Fibroblast of pulmonary artery (primary cell): ENCODE measurements at regions not wholly inside any gene's neighbourhood (a gene's known extent, or its start where the extent isn't known, plus 50 kb on each side); places are given as distances from the start of the nearest gene placed in this dataset.
A peak's percentile ranks its signal among the peaks of the same experiment; 100 is the strongest.

Experiments used
- DNase-seq: peaks from one replicate; pipeline ENCODE4 v3.0.0-alpha.2; 2010; ENCODE audit warnings: low read depth
- H3K4me3 ChIP-seq: replicated peaks from 2 replicates; pipeline ENCODE4 v1.5.1; 2011; ENCODE audit warnings: low read depth, mild to moderate bottlenecking, control low read depth, low read length, moderate library complexity
- CTCF ChIP-seq: IDR thresholded peaks from 2 replicates; pipeline ENCODE4 v1.5.1; 2011; ENCODE audit warnings: mild to moderate bottlenecking, control low read depth, low read length, inconsistent platforms; ENCODE audit errors: missing control alignments

GRCh38 chr1:43058545-43059360, 100.1 kb upstream of the SLC2A1 start:
- no peak for TF ChIP-seq CTCF
- no peak overlapping the region for H3K4me3 ChIP-seq
- DNase-seq: peak; percentile 56

- H3K4me3 ChIP-seq: no peak overlapping the region
- DNase-seq: no peak
- TF ChIP-seq CTCF: no peak
Observed at GRCh38 chr1:43058056-43058455, 99.4 kb upstream of the SLC2A1 start.

GRCh38 chr1:43057567-43057966, 98.9 kb upstream of the SLC2A1 start:
- DNase-seq: no peak
- no peak for TF ChIP-seq CTCF
- no peak overlapping the region for H3K4me3 ChIP-seq

GRCh38 chr1:43056981-43057391, 98.3 kb upstream of the SLC2A1 start:
- TF ChIP-seq CTCF: no peak
- no peak overlapping the region for H3K4me3 ChIP-seq
- DNase-seq: peak; percentile 31

- DNase-seq: no peak
- no peak overlapping the region for H3K4me3 ChIP-seq
- no peak for TF ChIP-seq CTCF
Observed at GRCh38 chr1:43056460-43056859, 97.8 kb upstream of the SLC2A1 start.

GRCh38 chr1:43054961-43055360, 96.3 kb upstream of the SLC2A1 start:
- H3K4me3 ChIP-seq: no peak overlapping the region
- no peak for TF ChIP-seq CTCF
- DNase-seq: no peak

- DNase-seq: no peak
- no peak for TF ChIP-seq CTCF
- no peak overlapping the region for H3K4me3 ChIP-seq
Observed at GRCh38 chr1:43052786-43053439, 94.2 kb upstream of the SLC2A1 start.
